ENCODE measurements at regions not wholly inside any gene's neighbourhood (a gene's known extent, or its start where the extent isn't known, plus 50 kb on each side); places are given as distances from the start of the nearest gene placed in this dataset.

- intact Hi-C loops (cut with micrococcal nuclease; ENCODE audit: unreplicated experiment): no loop called here
- DNase-seq (ENCODE audit: low spot score): no peak
- CTCF ChIA-PET (ENCODE audit: unreplicated experiment): no interaction called here
- no TSS peak for BruUV-seq (replicated peaks)
- H3K9me3 ChIP-seq (ENCODE audit: low read length): no peaks in the 10 kb centered on the region
- H3K36me3 ChIP-seq (ENCODE audit: insufficient read depth, low read length): no peaks in the 10 kb centered on the region
- POLR2A ChIA-PET: no interaction called here
- H4K20me1 ChIP-seq (ENCODE audit: insufficient read depth, low read length): no peaks in the 10 kb centered on the region
- no peaks in the 10 kb centered on the region for H3K79me2 ChIP-seq (ENCODE audit: insufficient read depth, low read depth, low read length)
- H3K4me2 ChIP-seq (ENCODE audit: low read length): no peak overlapping the region
- H2AFZ ChIP-seq (ENCODE audit: low read length): no peak overlapping the region
- no peak overlapping the region for H3K4me3 ChIP-seq (ENCODE audit: low read depth, low read length, poor library complexity, severe bottlenecking)
- no peak overlapping the region for H3K27ac ChIP-seq (ENCODE audit: low read depth, low read length, poor library complexity, severe bottlenecking)
- H3K9me2 ChIP-seq (ENCODE audit: insufficient read depth, low read length): no peaks in the 10 kb centered on the region
- TF ChIP-seq EZH2phosphoT487 (IDR thresholded peaks at IDR 0.05; ENCODE audit: borderline replicate concordance, low read depth, low read length): no peak
- TF ChIP-seq CTCF (conservative IDR thresholded peaks at IDR 0.05; ENCODE audit: low read length): no peak
- no peaks in the 10 kb centered on the region for H3K4me1 ChIP-seq (ENCODE audit: insufficient read depth, low read length, poor library complexity, severe bottlenecking)
Measured at GRCh38 chr12:30836656-30837445, 82.1 kb upstream of the CAPRIN2 start.

- DNase-seq (ENCODE audit: low spot score): no peak
- Histone ChIP-seq H3K4me2 (ENCODE audit: low read length) (no peak overlapping the region), H3K4me1 (ENCODE audit: insufficient read depth, low read length, poor library complexity, severe bottlenecking) (no peaks in the 10 kb centered on the region), H2AFZ (ENCODE audit: low read length) (no peak overlapping the region), H3K9me2 (ENCODE audit: insufficient read depth, low read length) (no peaks in the 10 kb centered on the region), H3K79me2 (ENCODE audit: insufficient read depth, low read depth, low read length) (no peaks in the 10 kb centered on the region), H3K4me3 (ENCODE audit: low read depth, low read length, poor library complexity, severe bottlenecking) (no peak overlapping the region), H3K27ac (ENCODE audit: low read depth, low read length, poor library complexity, severe bottlenecking) (no peak overlapping the region), H3K36me3 (ENCODE audit: insufficient read depth, low read length) (no peaks in the 10 kb centered on the region), H3K9me3 (ENCODE audit: low read length) (no peaks in the 10 kb centered on the region), H4K20me1 (ENCODE audit: insufficient read depth, low read length) (no peaks in the 10 kb centered on the region)
- intact Hi-C loops (cut with micrococcal nuclease; ENCODE audit: unreplicated experiment): no loop called here
- ChIA-PET CTCF (ENCODE audit: unreplicated experiment) (no interaction called here), POLR2A (no interaction called here)
- no TSS peak for BruUV-seq (replicated peaks)
- TF ChIP-seq EZH2phosphoT487 (IDR thresholded peaks at IDR 0.05; ENCODE audit: borderline replicate concordance, low read depth, low read length): no peak
- no peak for TF ChIP-seq CTCF (conservative IDR thresholded peaks at IDR 0.05; ENCODE audit: low read length)
Measured at GRCh38 chr12:30835216-30835615, 80.5 kb upstream of the CAPRIN2 start.

GRCh38 chr12:30830751-30831150 lies 76.0 kb upstream of the CAPRIN2 start:
- ChIA-PET POLR2A (no interaction called here), CTCF (ENCODE audit: unreplicated experiment) (no interaction called here)
- H3K9me3 ChIP-seq (ENCODE audit: low read length): no peaks in the 10 kb centered on the region
- H3K4me1 ChIP-seq (ENCODE audit: insufficient read depth, low read length, poor library complexity, severe bottlenecking): no peaks in the 10 kb centered on the region
- H3K9me2 ChIP-seq (ENCODE audit: insufficient read depth, low read length): no peaks in the 10 kb centered on the region
- no peak overlapping the region for H3K4me2 ChIP-seq (ENCODE audit: low read length)
- no peak overlapping the region for H2AFZ ChIP-seq (ENCODE audit: low read length)
- H3K79me2 ChIP-seq (ENCODE audit: insufficient read depth, low read depth, low read length): no peaks in the 10 kb centered on the region
- TF ChIP-seq EZH2phosphoT487 (IDR thresholded peaks at IDR 0.05; ENCODE audit: borderline replicate concordance, low read depth, low read length) (no peak), CTCF (conservative IDR thresholded peaks at IDR 0.05; ENCODE audit: low read length) (no peak)
- intact Hi-C loops (cut with micrococcal nuclease; ENCODE audit: unreplicated experiment): no loop called here
- no peak for DNase-seq (ENCODE audit: low spot score)
- no peaks in the 10 kb centered on the region for H4K20me1 ChIP-seq (ENCODE audit: insufficient read depth, low read length)
- H3K36me3 ChIP-seq (ENCODE audit: insufficient read depth, low read length): no peaks in the 10 kb centered on the region
- no peak overlapping the region for H3K27ac ChIP-seq (ENCODE audit: low read depth, low read length, poor library complexity, severe bottlenecking)
- BruUV-seq (replicated peaks): no TSS peak
- H3K4me3 ChIP-seq (ENCODE audit: low read depth, low read length, poor library complexity, severe bottlenecking): no peak overlapping the region
